Neural progenitor cell (in vitro differentiated cells): ENCODE measurements at regions not wholly inside any gene's neighbourhood (a gene's known extent, or its start where the extent isn't known, plus 50 kb on each side); places are given as distances from the start of the nearest gene placed in this dataset.

Experiments used
- DNase-seq: peaks from one replicate; pipeline ENCODE4 v3.0.0-alpha.2; 2016; ENCODE audit warnings: low spot score
- H2AFZ ChIP-seq: fragments of 200-600 bp; sonication (generic); replicated peaks from 2 replicates; pipeline ENCODE4 v1.6.1; 2016; ENCODE audit warnings: antibody characterized with exemption
- H3F3A ChIP-seq: fragments of 200-600 bp; sonication (generic); 2 replicates; pipeline ENCODE4 v1.6.1; 2016; ENCODE audit warnings: antibody characterized with exemption, low read depth
- H3K27ac ChIP-seq: fragments of 200-600 bp; sonication (generic); 2 replicates; pipeline ENCODE4 v1.5.1; 2016; ENCODE audit warnings: mild to moderate bottlenecking
- H3K27me3 ChIP-seq: fragments of 200-600 bp; sonication (generic); 2 replicates; pipeline ENCODE4 v1.6.1; 2016; ENCODE audit warnings: mild to moderate bottlenecking, moderate library complexity
- H3K36me3 ChIP-seq: fragments of 200-600 bp; sonication (generic); 2 replicates; pipeline ENCODE4 v1.5.1; 2016
- H3K4me1 ChIP-seq: fragments of 200-600 bp; sonication (generic); 2 replicates; pipeline ENCODE4 v1.6.1; 2016; ENCODE audit warnings: mixed run types
- H3K4me2 ChIP-seq: fragments of 200-600 bp; sonication (generic); 2 replicates; pipeline ENCODE4 v1.6.1; 2016
- H3K4me3 ChIP-seq: fragments of 200-600 bp; sonication (generic); 2 replicates; pipeline ENCODE4 v1.5.1; 2016
- H3K79me2 ChIP-seq: fragments of 200-600 bp; sonication (generic); 2 replicates; pipeline ENCODE4 v1.6.1; 2016; ENCODE audit warnings: low read depth
- H3K9ac ChIP-seq: fragments of 200-600 bp; sonication (generic); 2 replicates; pipeline ENCODE4 v1.6.1; 2016
- H3K9me3 ChIP-seq: fragments of 200-600 bp; sonication (generic); 2 replicates; pipeline ENCODE4 v1.5.1; 2016; ENCODE audit warnings: low read depth
- H4K20me1 ChIP-seq: fragments of 200-600 bp; sonication (generic); 2 replicates; pipeline ENCODE4 v1.6.1; 2016; ENCODE audit warnings: low read depth
- H3K27ac Mint-ChIP-seq: 3 replicates; pipeline ENCODE4 v1.8.0; 2021; ENCODE audit warnings: mixed read lengths
- H3K27me3 Mint-ChIP-seq: 2 replicates; pipeline ENCODE4 v1.8.0; 2022; ENCODE audit warnings: low read depth, mild to moderate bottlenecking, inconsistent platforms, moderate library complexity, mixed read lengths; ENCODE audit not compliant: insufficient read depth
- H3K36me3 Mint-ChIP-seq: 3 replicates; pipeline ENCODE4 v1.8.0; 2021; ENCODE audit warnings: mixed read lengths
- H3K4me1 Mint-ChIP-seq: 3 replicates; pipeline ENCODE4 v1.8.0; 2021; ENCODE audit warnings: mixed read lengths
- H3K4me3 Mint-ChIP-seq: 3 replicates; pipeline ENCODE4 v1.8.0; 2021; ENCODE audit warnings: mild to moderate bottlenecking, moderate library complexity, mixed read lengths
- H3K9me3 Mint-ChIP-seq: 3 replicates; pipeline ENCODE4 v1.8.0; 2020; ENCODE audit warnings: mixed read lengths
- EZH2 ChIP-seq: fragments of 200-600 bp; sonication (generic); IDR thresholded peaks from 2 replicates; pipeline ENCODE4 v1.6.1; 2017; ENCODE audit warnings: antibody characterized with exemption, mild to moderate bottlenecking, moderate library complexity
- EZH2phosphoT487 ChIP-seq: fragments of 200-600 bp; sonication (generic); IDR thresholded peaks from 2 replicates; pipeline ENCODE4 v1.6.1; 2017; ENCODE audit warnings: antibody characterized with exemption
- TF ChIP-seq, protein P1 (sequence below): fragments of 200-600 bp; sonication (generic); IDR thresholded peaks from 2 replicates; pipeline ENCODE4 v1.5.1; 2017; ENCODE audit warnings: antibody characterized with exemption, mild to moderate bottlenecking

DNA sequence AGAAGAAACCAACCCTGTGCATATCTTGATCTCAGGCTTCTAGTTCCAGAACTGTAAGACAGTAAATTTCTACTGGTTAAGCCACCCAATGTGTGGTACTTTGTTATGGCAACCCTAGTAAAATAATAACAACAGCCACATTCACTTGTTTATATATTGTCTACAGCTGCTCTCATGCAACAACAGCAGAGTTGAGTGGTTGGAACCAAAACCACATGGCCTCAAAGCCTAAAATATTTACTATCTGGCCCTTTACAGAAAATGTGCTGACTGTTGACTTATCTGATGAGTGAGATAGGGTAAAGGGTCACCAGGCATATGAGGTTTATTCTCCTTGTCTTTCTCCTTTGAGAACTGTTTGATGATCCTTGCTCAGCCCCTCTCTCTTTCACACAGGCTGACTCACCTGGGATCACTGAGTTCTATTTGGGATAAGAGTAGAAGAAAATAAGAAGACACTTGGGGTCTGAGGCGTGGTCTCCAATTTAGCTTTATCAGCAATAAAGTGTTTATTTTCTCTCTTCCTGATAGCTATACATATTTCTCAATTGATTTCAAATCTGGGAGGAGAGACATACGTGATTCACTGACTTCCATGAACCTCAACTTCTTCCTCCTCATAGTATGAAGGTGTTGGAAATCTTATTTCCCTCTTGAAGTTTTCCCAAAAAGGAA lies 227.5 kb upstream of the STARD13 start:
- H3F3A ChIP-seq, result no peaks in the 10 kb centered on the region
- no peaks in the 10 kb centered on the region for H3K27me3 ChIP-seq
- no peaks in the 10 kb centered on the region for H3K27me3 Mint-ChIP-seq
- no peak overlapping the region for H3K4me2 ChIP-seq
- H3K9ac ChIP-seq, result no peak overlapping the region
- H3K36me3 Mint-ChIP-seq, result no peaks in the 10 kb centered on the region
- no peaks in the 10 kb centered on the region for H3K36me3 ChIP-seq
- no peaks in the 10 kb centered on the region for H3K79me2 ChIP-seq
- no peaks in the 10 kb centered on the region for H3K9me3 Mint-ChIP-seq
- H3K9me3 ChIP-seq, result no peaks in the 10 kb centered on the region
- H3K27ac Mint-ChIP-seq, result no peak overlapping the region
- H3K27ac ChIP-seq, result no peak overlapping the region
- no peak for DNase-seq
- no peak overlapping the region for H3K4me3 ChIP-seq
- TF ChIP-seq EZH2, result no peak
- TF ChIP-seq EZH2phosphoT487, result no peak
- TF ChIP-seq, protein P1, sequence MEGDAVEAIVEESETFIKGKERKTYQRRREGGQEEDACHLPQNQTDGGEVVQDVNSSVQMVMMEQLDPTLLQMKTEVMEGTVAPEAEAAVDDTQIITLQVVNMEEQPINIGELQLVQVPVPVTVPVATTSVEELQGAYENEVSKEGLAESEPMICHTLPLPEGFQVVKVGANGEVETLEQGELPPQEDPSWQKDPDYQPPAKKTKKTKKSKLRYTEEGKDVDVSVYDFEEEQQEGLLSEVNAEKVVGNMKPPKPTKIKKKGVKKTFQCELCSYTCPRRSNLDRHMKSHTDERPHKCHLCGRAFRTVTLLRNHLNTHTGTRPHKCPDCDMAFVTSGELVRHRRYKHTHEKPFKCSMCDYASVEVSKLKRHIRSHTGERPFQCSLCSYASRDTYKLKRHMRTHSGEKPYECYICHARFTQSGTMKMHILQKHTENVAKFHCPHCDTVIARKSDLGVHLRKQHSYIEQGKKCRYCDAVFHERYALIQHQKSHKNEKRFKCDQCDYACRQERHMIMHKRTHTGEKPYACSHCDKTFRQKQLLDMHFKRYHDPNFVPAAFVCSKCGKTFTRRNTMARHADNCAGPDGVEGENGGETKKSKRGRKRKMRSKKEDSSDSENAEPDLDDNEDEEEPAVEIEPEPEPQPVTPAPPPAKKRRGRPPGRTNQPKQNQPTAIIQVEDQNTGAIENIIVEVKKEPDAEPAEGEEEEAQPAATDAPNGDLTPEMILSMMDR, result no peak
- H2AFZ ChIP-seq, result no peak overlapping the region
- no peaks in the 10 kb centered on the region for H4K20me1 ChIP-seq
- no peak overlapping the region for H3K4me3 Mint-ChIP-seq
- no peaks in the 10 kb centered on the region for H3K4me1 ChIP-seq
- peaks cover 2% of the 10 kb centered on the region for H3K4me1 Mint-ChIP-seq

DNA sequence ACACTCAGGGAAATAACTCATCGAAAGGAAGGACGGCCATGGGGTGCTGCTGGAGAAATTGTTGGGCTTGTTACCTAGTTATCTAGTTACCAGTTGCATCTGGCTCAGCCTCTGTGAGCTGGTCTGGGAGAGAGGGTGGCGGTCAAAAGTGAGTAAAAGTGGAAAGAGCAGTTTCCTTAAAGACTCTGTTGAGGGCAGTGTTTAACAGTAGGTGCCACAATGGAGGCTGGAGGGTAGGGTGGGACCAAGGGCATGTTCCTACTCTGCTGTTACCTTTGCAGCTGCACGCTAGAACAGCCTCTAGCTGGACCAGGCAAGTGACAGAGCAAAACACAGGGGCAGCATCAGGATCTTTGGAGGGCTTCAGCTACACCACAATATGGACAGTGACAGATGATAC lies 228.8 kb upstream of the STARD13 start:
- H3K9me3 ChIP-seq, result no peaks in the 10 kb centered on the region
- Mint-ChIP-seq H3K9me3 (no peaks in the 10 kb centered on the region), H3K4me1 (peaks cover 2% of the 10 kb centered on the region), H3K27me3 (no peaks in the 10 kb centered on the region), H3K27ac (no peak overlapping the region), H3K4me3 (no peak overlapping the region), H3K36me3 (no peaks in the 10 kb centered on the region)
- no peaks in the 10 kb centered on the region for H3K36me3 ChIP-seq
- H4K20me1 ChIP-seq, result no peaks in the 10 kb centered on the region
- no peaks in the 10 kb centered on the region for H3F3A ChIP-seq
- no peaks in the 10 kb centered on the region for H3K79me2 ChIP-seq
- TF ChIP-seq EZH2phosphoT487, result no peak
- TF ChIP-seq, protein P1, result peak; percentile 29
- H3K4me2 ChIP-seq, result no peak overlapping the region
- peak; percentile 36 for DNase-seq
- H2AFZ ChIP-seq, result peak overlapping the region; percentile 52
- no peak overlapping the region for H3K4me3 ChIP-seq
- H3K27me3 ChIP-seq, result no peaks in the 10 kb centered on the region
- no peaks in the 10 kb centered on the region for H3K4me1 ChIP-seq
- H3K9ac ChIP-seq, result no peak overlapping the region
- H3K27ac ChIP-seq, result no peak overlapping the region

DNA sequence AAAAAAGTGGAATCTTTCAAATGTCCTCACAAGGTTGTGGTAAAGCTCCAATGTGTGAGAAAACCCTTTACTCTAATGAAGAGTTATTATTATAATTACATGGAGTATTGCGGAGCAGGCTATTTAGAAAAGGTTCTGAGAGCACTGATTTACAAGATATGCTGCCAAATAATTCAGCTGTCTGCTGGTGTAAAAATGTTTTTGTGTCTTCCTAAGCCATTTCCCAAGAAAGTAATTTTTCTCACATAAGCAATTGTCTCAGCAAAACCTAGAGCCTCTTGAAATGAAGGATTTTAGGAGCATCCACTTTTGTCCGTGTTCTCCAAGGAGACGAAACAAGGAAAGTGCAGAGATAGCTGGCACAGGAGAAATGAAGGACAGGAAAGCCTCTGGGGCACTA lies 229.6 kb upstream of the STARD13 start:
- H3K4me1 Mint-ChIP-seq, result peaks cover 8% of the 10 kb centered on the region
- Histone ChIP-seq H3K36me3 (no peaks in the 10 kb centered on the region), H3K4me1 (no peaks in the 10 kb centered on the region), H4K20me1 (no peaks in the 10 kb centered on the region), H3K4me3 (no peak overlapping the region), H3K79me2 (no peaks in the 10 kb centered on the region), H3K27me3 (no peaks in the 10 kb centered on the region), H3K27ac (no peak overlapping the region), H3K4me2 (no peak overlapping the region), H2AFZ (no peak overlapping the region), H3F3A (no peaks in the 10 kb centered on the region), H3K9ac (no peak overlapping the region), H3K9me3 (no peaks in the 10 kb centered on the region)
- TF ChIP-seq, protein P1, result no peak
- TF ChIP-seq EZH2phosphoT487 (no peak), EZH2 (no peak)
- DNase-seq, result no peak
- H3K36me3 Mint-ChIP-seq, result no peaks in the 10 kb centered on the region
- H3K4me3 Mint-ChIP-seq, result no peak overlapping the region
- no peaks in the 10 kb centered on the region for H3K27me3 Mint-ChIP-seq
- H3K9me3 Mint-ChIP-seq, result no peaks in the 10 kb centered on the region
- H3K27ac Mint-ChIP-seq, result no peak overlapping the region
